H4 (cell line): ENCODE measurements at regions not wholly inside any gene's neighbourhood (a gene's known extent, or its start where the extent isn't known, plus 50 kb on each side); places are given as distances from the start of the nearest gene placed in this dataset.

Experiments
- DNase-seq: peaks from one replicate; pipeline ENCODE4 v3.0.0-alpha.2; 2015; ENCODE audit warnings: low spot score

DNA sequence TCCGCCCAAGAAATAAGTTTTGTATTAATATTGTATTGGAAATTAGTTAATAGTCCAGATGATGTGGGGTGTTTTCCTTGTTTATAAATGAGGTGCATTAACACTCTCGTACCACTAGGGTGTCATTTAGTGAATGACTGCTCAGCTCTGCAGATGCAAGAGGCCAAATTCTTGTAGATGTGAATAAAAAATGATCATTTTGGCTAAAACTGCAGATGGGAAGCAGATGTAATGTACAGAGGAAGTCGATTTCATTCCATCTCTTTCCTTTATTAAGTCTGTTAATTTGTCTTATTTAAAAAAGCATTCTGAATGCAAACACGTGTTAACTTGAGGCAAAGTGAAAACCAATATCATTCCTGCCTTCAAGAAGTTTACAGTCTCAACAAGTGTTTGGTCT, 108.1 kb downstream of the DHX15 start:
- peak; percentile 26 for DNase-seq

DNA sequence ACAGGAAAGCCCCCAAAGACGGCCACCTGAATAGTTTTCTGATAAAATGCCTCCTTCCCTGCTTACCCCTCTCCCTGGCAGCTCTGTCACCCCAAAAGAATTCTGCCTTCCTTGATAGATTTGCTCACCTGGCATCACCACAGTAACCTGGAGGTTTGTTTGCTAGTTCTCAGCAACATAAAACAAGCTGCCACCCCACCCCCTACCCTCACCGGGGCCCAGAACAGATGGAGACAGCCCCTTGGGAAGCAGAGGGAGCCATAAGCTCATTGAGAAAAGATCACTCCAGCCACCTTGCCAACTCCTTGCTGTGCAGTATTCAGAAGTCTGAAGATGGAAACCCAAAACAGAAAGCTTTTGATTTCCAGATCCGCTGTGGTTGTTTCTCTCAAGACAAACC, 108.6 kb downstream of the DHX15 start:
- DNase-seq = no peak

DNA sequence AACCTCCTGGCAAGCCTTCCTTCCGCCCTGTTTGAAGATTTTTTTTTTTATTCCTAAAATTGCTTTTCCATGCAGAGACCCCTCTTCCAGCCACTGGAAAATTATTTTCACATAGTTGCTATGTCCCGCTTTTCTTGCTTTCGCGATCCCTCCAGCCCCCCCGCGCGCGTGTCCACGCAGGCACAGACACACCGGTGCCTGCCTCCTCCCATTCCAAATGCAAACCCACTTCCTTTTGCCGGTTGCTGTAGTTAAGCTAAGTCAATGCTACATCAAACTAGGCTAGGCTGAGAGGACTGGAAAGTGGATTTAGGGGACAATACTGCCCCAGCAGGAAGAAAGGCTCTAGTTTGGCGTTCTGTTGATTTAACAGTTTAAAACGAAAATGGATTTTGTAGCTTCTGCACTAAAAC, 111.0 kb downstream of the DHX15 start:
- DNase-seq = peak; percentile 70

DNA sequence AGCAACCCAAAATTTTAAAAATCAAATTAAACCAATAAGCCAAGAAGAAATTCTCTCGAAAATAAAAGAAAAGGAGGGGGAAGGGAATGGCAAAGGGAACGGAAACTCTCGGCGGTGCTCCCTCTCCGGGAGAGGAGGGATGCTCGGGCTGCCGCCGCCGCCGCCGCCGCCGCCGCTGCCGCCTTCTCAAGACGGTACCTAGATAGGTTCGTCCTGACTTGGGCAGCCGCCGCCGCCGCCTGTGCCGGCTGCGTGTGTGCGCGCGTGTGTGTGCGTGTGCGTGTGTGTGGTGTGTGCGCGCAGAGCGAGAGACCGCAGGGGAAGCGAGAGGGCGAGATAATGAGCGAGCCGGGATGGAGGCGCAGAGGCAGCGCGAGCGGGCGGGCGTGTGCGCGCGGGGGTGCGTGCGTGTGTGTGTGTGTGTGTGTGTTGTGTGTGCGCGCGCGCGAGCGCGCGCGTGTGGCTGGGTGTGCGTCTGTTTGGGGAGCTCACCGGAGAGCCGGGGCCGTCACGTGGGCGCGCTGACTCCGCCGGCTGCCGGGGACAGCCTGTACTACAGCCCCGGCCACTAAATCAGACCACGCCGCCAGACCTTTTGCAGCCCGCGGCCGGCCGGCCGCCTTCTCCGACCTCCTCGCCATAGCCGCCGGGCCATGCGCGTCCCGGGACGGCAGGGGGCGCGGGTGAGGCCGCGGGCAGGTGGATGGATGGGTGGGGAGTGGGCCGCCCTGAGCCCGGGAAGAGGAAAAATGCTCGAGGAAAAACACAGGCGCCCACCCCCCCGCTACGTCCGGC, 111.6 kb downstream of the DHX15 start:
- DNase-seq = peak; percentile 77

DNA sequence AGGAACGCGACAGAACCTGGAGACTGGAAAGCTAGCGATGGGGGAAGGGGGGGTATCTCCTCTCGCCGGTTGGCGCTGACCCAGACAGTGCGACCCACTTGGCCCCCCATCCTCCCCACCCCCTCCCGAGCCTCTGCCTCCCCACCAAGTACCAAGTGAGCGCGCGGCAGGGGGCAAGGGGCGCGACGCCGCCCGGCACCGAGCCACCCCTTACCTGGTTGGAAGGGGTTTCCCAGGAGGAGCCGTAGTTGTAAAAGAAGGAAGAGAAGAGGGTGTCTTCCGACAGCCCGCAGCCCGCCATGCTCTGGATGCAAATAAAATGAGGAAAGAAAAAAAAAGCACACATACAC, 112.2 kb downstream of the DHX15 start:
- DNase-seq = no peak

DNA sequence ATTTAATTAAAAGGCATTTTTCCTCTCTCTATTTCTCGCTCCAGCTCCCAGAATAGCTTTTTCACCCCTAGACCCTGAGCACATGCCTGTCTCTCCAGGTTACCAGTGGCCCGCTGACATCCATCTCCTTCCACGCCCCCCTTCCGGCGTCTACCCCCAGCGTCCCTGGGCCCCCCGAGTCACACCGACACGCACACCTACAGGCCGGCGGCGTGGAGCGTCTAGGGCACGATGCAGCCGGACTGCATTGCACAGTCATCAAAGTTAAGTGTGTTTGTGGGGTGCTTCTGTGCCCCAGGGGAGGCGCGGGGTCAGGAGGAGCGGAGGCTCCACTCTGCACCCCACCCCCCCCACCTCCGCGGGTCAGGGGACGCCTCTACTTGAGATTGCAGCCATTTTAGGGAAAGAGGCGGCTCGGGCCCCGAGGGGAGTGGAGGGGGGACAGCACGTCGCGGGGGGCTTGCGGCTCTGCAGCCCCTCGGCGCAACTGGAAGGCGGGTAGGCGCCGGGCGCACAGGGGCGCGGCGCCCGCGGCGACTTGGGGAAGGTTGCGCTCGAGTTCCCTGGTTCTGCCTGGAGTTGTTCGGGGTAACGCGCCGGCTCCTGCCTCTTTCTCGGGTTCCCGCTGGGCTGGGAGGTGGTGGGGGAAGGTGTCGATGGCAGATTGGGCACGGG, 112.7 kb downstream of the DHX15 start:
- no peak for DNase-seq

DNA sequence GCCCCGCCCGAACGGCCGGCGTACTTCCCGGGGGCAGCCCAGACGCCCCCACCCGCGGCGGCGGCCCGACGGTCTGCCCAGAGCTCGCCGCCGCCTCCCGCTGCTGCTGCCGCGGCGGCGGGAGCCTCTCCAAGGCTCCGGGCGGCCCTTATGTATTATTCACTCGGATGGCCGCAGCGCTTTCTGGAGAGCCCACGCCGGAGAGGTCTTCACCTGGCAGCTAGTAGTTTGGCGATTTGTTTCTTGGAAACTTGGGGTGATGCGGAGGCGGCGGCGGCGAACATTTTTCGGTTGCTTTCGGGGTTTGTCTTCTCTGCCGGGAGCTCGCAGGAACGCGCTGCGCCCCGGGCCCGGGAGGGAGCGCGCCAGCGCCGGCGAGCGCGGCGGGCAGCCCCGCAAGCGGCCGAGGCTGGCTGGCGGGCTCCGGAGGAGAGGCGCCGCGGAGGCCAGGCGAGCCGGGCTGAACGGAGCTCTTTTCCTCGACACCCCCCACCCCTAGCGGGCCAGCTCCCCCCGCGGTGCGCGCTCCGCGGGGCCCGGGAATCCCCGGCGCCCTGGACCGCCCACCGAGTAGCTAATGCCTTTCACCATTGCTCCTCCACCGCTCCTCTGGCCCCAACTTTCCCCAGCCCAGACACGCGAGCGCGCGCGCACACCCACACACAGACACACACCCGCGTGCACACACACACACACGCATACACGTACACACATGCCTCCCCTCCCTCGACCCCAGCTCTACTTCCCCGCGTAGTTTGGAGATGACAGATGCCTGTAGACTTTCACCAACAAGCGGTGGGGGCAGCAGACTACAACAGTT, 113.5 kb downstream of the DHX15 start:
- peak; percentile 24 for DNase-seq

DNA sequence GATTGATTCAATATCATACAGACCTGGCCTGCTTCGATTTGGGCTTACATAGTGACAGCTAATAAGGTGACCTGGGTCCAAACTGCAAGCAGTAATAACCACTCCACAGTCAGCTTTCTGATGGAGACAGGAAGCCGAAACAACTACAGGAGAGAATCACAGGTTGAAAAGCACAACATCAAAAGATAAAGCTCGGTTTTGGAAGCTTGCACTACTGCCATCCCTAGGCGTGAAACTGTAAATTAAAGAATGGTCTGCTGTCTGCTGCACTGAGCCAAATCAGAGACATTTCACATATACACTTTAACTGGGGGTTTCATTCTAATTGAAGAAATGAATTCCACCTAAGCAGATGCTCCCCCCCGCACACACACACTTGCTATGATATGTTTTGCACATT, 116.3 kb downstream of the DHX15 start:
- no peak for DNase-seq

DNA sequence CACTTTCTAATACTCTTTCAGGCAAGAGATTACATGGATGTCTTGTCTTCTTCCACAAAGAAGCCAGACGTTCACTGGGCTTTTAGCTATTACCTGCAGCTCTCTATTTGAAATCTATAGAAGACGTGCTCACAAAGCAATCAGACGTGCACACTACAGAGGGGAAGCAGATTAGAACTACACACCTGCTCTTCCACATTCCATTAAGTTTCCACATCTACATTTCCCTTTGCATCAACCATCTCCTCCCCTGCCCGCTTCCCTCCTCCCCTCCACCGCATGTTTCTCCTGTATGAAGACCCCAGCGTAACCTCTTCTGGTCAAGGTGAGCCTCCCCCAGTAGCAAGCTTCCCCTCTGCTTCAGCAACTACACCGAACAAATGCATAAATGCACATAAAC, 119.8 kb downstream of the DHX15 start:
- DNase-seq = no peak

DNA sequence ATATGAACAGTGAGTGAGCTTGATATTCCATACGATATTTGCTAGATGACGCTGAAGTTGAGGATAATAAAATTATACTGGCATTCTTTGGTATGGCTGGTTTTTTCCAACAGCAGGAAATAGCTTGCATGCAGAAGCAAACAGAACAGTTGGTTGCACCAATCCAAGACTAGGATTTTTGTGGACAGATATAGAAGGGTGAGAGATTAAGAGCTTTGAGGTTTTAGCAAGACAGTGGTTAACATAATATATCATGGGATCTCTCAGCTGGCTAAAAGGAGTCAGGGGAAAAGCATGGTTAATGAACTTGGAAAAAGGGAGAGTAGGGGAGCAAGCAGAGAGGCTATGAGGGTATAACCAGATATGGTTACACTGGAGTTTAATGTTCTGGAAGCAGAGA, 127.9 kb downstream of the DHX15 start:
- no peak for DNase-seq

DNA sequence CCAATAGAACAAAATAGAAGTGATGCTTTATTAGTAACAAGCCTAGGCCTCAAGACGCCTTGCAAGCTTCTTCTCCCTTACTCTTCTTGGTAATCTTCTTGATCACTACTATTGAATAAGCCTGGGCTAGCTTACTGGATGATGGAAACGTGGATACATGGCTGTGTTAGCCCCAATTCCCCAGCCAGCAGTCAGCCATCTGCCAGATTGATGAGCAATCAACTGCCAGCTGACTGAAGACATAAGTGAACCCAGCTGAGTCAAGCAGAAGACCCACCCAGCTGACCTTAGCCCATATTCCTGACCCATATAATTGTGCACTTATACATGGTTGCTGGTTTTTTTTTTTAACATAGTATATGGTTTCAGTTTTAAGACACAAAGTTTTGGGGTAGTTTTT, 130.4 kb downstream of the DHX15 start:
- no peak for DNase-seq

DNA sequence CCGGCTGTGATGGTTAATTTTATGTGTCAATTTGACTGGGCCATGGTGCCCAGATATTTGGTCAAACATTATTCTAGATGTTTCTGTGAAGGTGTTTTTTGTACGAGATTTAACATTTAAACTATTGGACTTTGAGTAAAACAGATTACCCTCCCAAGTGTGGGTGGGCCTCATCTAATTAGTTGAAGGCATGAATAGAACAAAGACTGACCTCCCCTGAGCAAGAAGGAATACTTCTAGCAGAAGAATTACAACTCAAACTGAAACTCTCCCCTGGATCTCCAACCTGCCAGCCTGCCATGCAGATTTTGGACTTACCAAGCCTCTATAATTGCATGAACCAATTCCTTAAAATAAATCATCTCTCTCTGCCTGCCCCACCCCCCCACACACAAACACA, 132.5 kb downstream of the DHX15 start:
- no peak for DNase-seq

DNA sequence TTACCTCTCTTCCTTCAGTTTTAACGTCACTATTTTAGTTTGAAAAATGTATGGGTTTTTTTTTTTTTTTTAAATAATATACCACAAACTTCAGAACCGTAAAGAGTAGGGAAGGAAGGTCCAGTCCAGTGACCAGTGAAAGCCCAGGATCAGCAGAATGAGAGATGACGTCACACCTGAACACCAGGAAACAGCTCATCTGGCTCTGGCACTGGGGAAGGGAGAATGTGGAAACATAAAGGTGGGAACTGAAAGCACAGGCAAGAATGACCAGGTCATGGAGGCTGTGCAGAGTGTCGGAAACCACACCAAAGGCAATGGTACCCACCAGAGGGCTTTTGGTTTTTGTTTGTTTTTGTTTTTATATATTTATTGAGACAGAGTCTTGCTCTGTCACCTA, 141.2 kb downstream of the DHX15 start:
- DNase-seq = no peak

DNA sequence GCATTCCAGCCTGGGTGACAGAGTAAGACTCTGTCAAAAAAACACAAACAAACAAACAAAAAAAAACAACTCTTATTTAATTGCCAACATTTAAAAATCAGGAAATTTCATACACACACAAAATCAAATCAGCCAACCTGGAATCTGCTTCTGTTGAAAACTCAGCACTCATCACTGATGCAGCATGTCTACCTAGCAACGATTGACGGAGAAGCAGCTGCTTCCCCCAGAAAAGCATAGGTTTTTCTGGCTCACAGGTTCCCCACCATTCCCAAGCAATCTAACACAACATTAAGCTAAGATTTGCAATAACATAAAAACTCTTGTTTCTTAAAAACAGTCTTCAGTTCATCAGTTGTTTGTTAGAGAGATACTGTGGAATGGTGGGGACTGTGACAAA, 143.6 kb downstream of the DHX15 start:
- no peak for DNase-seq

DNA sequence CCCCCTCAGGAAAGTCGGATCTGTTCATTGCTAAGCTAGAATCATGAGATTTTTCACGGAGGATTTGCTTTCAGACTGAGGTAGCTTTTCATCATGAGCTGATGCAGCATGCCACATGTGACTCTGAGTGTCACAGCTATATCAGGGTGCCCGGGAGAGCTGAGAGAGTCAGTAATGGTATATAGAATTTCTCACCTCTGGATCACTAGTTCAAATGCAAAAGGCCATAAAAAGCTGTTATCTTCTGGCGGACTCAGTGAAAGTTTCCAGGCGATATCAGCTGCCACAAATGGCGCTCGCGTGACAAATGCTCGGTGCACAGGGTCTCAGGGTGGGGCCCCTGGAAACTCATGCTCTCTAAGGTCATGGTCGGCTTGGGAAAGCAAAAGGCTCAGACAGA, 150.1 kb downstream of the DHX15 start:
- no peak for DNase-seq

DNA sequence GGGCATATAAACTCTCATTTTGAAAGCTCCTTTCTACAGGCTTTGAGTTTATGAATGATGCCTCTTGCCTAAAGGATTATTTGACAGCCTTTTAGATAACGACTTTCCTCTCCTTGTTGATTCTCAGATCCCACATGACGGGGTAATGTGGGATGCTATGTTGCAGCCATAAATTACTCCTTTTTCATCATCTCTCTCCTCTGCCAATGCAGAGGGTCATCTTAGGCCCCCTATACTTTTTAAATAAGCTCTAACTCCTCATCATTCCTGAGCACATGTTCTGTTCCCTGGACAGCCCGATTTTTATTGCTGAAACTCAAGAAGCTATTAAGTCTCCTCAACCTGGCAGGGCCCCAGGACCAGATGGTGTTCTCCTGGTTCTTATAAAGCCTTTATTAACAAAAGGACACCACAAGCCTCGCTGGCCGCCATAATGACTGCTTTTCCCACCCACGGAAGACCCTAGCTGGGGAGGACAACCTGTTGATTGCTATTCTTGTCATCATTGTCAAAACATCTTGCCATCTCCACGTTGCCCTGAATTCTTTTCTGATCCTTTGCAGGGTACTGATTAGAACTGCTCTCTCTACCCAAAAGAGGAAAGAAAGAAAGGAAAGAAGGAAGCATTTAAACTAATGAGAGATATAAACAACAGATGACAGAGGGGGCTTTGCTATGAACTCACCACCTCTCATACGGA, 150.7 kb downstream of the DHX15 start:
- DNase-seq = no peak

DNA sequence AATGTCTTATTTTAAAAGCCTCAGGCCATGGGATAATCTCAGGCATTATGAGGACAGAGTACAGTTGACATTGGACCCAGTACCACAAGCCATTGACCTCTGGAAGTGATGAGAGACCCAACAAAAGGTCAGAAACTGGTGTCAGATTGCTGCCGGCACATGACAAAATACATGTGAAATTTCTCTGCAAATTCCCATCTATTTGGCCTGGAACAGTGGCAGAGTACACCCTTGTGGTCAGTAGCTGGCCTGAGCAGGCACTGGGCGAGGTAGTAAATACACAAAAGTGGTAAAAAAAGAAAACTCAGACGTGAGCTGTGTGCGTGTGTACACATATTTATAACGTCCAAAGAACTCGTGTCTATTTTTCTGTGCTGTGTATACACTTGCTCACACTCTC, 155.5 kb downstream of the DHX15 start:
- no peak for DNase-seq

DNA sequence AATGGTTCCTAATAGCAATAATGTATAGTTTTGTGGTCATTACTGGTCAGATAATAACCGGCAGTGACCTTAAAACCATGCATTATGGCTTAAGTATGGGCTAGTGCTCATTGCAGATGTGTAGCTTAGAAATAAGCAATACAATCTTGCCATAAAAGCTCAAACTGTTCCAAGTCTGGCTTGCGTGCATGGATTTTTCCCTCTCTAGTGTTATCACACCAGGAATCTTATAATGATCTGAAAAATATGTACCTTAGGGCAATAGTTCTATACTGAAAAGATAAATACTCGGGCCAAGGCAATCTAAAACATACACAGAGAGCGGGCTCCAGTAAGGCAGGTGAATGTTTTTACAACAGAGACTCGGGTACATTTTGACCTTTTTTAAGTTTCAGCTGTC, 157.8 kb downstream of the DHX15 start:
- no peak for DNase-seq

DNA sequence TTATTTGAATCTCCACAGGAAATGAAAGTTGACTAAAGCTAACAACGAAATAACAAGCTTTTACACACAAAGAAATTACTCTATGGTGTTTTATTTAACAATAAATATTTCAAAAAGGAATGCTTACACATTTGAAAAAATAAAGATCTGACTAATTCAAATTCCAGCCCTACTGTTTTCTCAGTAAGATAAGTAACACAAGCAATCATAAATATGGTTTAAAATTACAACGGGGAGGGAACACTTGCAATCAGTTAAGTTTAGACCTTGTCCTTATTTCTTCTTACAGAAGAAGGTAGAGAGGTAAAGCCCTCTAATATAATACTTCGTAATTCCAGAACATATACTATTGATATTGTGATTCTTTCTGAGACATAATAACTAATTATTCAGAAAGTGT, 158.5 kb downstream of the DHX15 start:
- DNase-seq = no peak

DNA sequence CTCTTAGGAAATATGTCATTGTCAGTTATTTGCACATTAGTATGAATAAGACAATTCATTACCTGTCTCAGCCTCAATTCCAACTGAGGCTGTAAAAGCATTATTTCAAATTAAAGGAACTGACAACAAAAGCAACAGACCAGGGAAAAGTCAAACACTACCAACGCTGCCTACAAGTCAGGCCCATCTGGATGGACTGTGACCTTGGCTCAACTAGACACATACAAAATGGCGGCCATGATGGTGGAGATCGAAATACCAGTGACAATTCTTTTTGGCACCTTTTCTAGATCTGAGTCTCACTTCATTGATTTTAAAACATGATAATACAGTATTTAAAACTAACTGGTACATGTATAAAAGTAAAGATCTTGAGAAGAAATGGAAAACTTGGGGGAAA, 160.7 kb downstream of the DHX15 start:
- no peak for DNase-seq

DNA sequence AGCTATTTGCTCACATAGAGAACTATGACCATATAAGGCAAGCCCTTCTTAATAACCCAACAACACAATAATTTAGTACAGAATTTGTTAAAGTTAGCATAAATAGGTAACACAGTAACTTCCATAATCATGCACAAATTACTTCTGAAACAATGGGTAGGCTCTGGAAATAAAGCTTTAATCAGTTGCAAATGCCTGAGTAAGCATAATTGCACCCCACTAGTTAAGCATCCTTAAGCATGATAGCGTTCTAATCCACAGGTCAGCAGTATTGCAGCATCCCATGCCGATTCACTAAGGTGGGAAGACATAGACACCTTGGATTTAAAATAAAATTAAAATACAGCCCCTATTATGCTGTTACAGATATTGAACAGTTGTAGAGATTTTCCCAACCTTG, 161.7 kb downstream of the DHX15 start:
- DNase-seq = no peak
